Gastroesophageal sphincter (tissue), 3 donors: ENCODE measurements at regions not wholly inside any gene's neighbourhood (a gene's known extent, or its start where the extent isn't known, plus 50 kb on each side); places are given as distances from the start of the nearest gene placed in this dataset.

Source experiments
- CTCF ChIP-seq, 4 experiments: fragments of 200-600 bp in 2 of 4; fragments of 450-650 bp in 2 of 4; sonication (generic) in 1 of 4; IDR thresholded peaks; one replicate each; pipeline ENCODE4 v1.5.1; 2017 to 2019; ENCODE audit warnings: antibody characterized with exemption in 4 of 4, mild to moderate bottlenecking in 2 of 4, moderate library complexity in 2 of 4
- EP300 ChIP-seq: sonication (generic); formaldehyde crosslinking; IDR thresholded peaks from one replicate; pipeline ENCODE4 v1.6.1; 2017; ENCODE audit warnings: antibody characterized with exemption, mild to moderate bottlenecking

- TF ChIP-seq EP300, result no peak
- no peak for TF ChIP-seq CTCF (IDR thresholded peaks at IDR 0.05)
Measured at GRCh38 chr1:195243492-195243891, 1364.7 kb downstream of the KCNT2 start.
